K562 (cell line): ENCODE measurements at regions not wholly inside any gene's neighbourhood (a gene's known extent, or its start where the extent isn't known, plus 50 kb on each side); places are given as distances from the start of the nearest gene placed in this dataset.

Experiments used
- ARID1B ChIP-seq: fragments of 450-650 bp; IDR thresholded peaks from 2 replicates; pipeline ENCODE4 v1.6.1; 2016; ENCODE audit warnings: antibody characterized with exemption, mild to moderate bottlenecking, inconsistent platforms
- CBX1 ChIP-seq: sonication (generic); IDR thresholded peaks from 2 replicates; pipeline ENCODE4 v1.6.1; 2016; ENCODE audit warnings: antibody characterized with exemption, low read depth, mild to moderate bottlenecking
- FOSL1 ChIP-seq: fragments of 200-800 bp; sonication (Bioruptor generic); conservative IDR thresholded peaks from 2 replicates; pipeline ENCODE4 v1.6.1; 2016; ENCODE audit warnings: missing genetic modification characterization, missing compliant biosample characterization
- GTF2B ChIP-seq: IDR thresholded peaks from 2 replicates; pipeline ENCODE4 v1.6.1; 2011; ENCODE audit not compliant: insufficient read length; ENCODE audit errors: extremely low read depth
- GTF2E2 ChIP-seq: fragments of 200-800 bp; sonication (Bioruptor generic); IDR thresholded peaks from 2 replicates; pipeline ENCODE4 v1.6.1; 2016; ENCODE audit warnings: missing genetic modification characterization, missing compliant biosample characterization
- HES1 ChIP-seq: fragments of 450-650 bp; IDR thresholded peaks from 2 replicates; pipeline ENCODE4 v1.6.1; 2016; ENCODE audit warnings: low read depth, mild to moderate bottlenecking, moderate library complexity
- LEF1 ChIP-seq: fragments of 450-650 bp; IDR thresholded peaks from 2 replicates; pipeline ENCODE4 v1.6.1; 2016; ENCODE audit warnings: mild to moderate bottlenecking
- MAX ChIP-seq: sonication (generic); formaldehyde crosslinking; IDR thresholded peaks from 2 replicates; pipeline ENCODE4 v1.9.0; 2022; ENCODE audit warnings: mild to moderate bottlenecking, missing genetic modification reagents
- NR2F6 ChIP-seq: fragments of 450-650 bp; formaldehyde crosslinking; IDR thresholded peaks from 2 replicates; pipeline ENCODE4 v1.4.0; 2020; ENCODE audit warnings: mild to moderate bottlenecking
- PBX2 ChIP-seq, 2 experiments: IDR thresholded peaks in 1 of 2; conservative IDR thresholded peaks in 1 of 2; 2 replicates each; pipeline ENCODE4 v1.6.1; 2016; ENCODE audit warnings: low read depth in 2 of 2, mild to moderate bottlenecking in 1 of 2, missing compliant biosample characterization in 1 of 2, missing genetic modification characterization in 1 of 2, moderate library complexity in 1 of 2
- RCOR1 ChIP-seq, 2 experiments: IDR thresholded peaks; 2 replicates each; pipeline ENCODE4 v1.6.1; 2012; ENCODE audit warnings: low read depth in 2 of 2, low read length in 2 of 2, borderline replicate concordance in 1 of 2, improper control_type of control experiment in 1 of 2
- ZNF3 ChIP-seq: fragments of 250-450 bp; sonication (Bioruptor Pico); IDR thresholded peaks from 2 replicates; pipeline ENCODE4 v1.5.0; 2021; ENCODE audit warnings: mild to moderate bottlenecking, moderate library complexity
- TF ChIP-seq, protein P1 (sequence below), 2 experiments: fragments of 200-800 bp in 1 of 2; sonication (Bioruptor generic) in 1 of 2; sonication (generic) in 1 of 2; formaldehyde crosslinking in 1 of 2; IDR thresholded peaks in 1 of 2; conservative IDR thresholded peaks in 1 of 2; 2 replicates each; pipeline versions ENCODE4 v1.5.0 to v1.6.1; 2016 to 2020; ENCODE audit warnings: missing compliant biosample characterization in 1 of 2, missing genetic modification characterization in 1 of 2, missing genetic modification reagents in 1 of 2

- TF ChIP-seq NR2F6 (CRISPR knock-in tag) (no peak), LEF1 (0 out of 2 replicates have a peak, but pooled peaks have one; percentile 0), GTF2E2 (tag) (0 out of 2 replicates have a peak, but pooled peaks have one; percentile 50), CBX1 (no peak), RCOR1 (IDR thresholded peaks at IDR 0.05; ENCODE audit: borderline replicate concordance in 1 of 2, low read depth in 2 of 2, low read length in 2 of 2) (no peak), GTF2B (no peak), FOSL1 (tag) (peak; percentile 56; the same call in 1 of the 2 replicates), PBX2 (CRISPR knock-in tag; IDR thresholded peaks at IDR 0.05; ENCODE audit: low read depth) (no peak), PBX2 (tag; conservative IDR thresholded peaks at IDR 0.05; ENCODE audit: low read depth) (no peak), ZNF3 (CRISPR knock-in tag) (no peak), HES1 (no peak), ARID1B (0 out of 2 replicates have a peak, but pooled peaks have one; percentile 1), MAX (CRISPR knock-in tag) (no peak)
- TF ChIP-seq, protein P1, sequence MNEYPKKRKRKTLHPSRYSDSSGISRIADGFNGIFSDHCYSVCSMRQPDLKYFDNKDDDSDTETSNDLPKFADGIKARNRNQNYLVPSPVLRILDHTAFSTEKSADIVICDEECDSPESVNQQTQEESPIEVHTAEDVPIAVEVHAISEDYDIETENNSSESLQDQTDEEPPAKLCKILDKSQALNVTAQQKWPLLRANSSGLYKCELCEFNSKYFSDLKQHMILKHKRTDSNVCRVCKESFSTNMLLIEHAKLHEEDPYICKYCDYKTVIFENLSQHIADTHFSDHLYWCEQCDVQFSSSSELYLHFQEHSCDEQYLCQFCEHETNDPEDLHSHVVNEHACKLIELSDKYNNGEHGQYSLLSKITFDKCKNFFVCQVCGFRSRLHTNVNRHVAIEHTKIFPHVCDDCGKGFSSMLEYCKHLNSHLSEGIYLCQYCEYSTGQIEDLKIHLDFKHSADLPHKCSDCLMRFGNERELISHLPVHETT (CRISPR knock-in tag; conservative IDR thresholded peaks at IDR 0.05 in 1 of 2, IDR thresholded peaks at IDR 0.05 in 1 of 2), result 0 out of 4 replicates have a peak, but pooled peaks of 1 of the 2 experiments have one; percentile 7
These were observed 401.5 kb upstream of the PROK2 start (continued) for GRCh38 chr3:72186400-72186855.
